GM21381 (cell line): ENCODE measurements at regions not wholly inside any gene's neighbourhood (a gene's known extent, or its start where the extent isn't known, plus 50 kb on each side); places are given as distances from the start of the nearest gene placed in this dataset.
"Not testable (repeated sequence)": the region's sequence is repeated elsewhere in the genome, so short reads cannot be mapped to it uniquely, and the experiment has no call there.

ENCODE experiments used
- ATAC-seq: cut with Tn5 transposase; IDR thresholded peaks from one replicate; pipeline ENCODE4 v1.9.1; 2021; ENCODE audit warnings: mild to moderate bottlenecking, moderate library complexity; ENCODE audit not compliant: unreplicated experiment

- ATAC-seq, result no peak
Observed at GRCh38 chr12:59407799-59408198, 188.0 kb upstream of the SLC16A7 start.

GRCh38 chr12:59405992-59406391, 189.8 kb upstream of the SLC16A7 start:
- ATAC-seq, result peak; percentile 89

- no peak for ATAC-seq
Observed at GRCh38 chr12:59404109-59404650, 191.6 kb upstream of the SLC16A7 start.

- ATAC-seq, result peak; percentile 44
Observed at GRCh38 chr12:59403259-59403932, 192.4 kb upstream of the SLC16A7 start.

- no peak for ATAC-seq
Observed at GRCh38 chr12:59401862-59402261, 194.0 kb upstream of the SLC16A7 start.

- no peak for ATAC-seq
Observed at GRCh38 chr12:59398164-59398563, 197.7 kb upstream of the SLC16A7 start.

- no peak for ATAC-seq
Observed at GRCh38 chr12:59396919-59397318, 198.9 kb upstream of the SLC16A7 start.

- no peak for ATAC-seq
Observed at GRCh38 chr12:59396519-59396918, 199.3 kb upstream of the SLC16A7 start.

- ATAC-seq, result not testable (repeated sequence)
Observed at GRCh38 chr12:59395310-59395709, 200.5 kb upstream of the SLC16A7 start.

GRCh38 chr12:59393506-59393905, 202.3 kb upstream of the SLC16A7 start:
- ATAC-seq, result no peak

- no peak for ATAC-seq
Observed at GRCh38 chr12:59389968-59390576, 205.8 kb upstream of the SLC16A7 start.

GRCh38 chr12:59388694-59389093, 207.1 kb upstream of the SLC16A7 start:
- ATAC-seq, result no peak

GRCh38 chr12:59388176-59388575, 207.7 kb upstream of the SLC16A7 start:
- no peak for ATAC-seq

GRCh38 chr12:59386236-59386635, 209.6 kb upstream of the SLC16A7 start:
- ATAC-seq, result no peak

GRCh38 chr12:59383079-59383822, 212.6 kb upstream of the SLC16A7 start:
- ATAC-seq, result no peak

GRCh38 chr12:59382282-59383078, 213.3 kb upstream of the SLC16A7 start:
- ATAC-seq, result no peak

- ATAC-seq, result no peak
Observed at GRCh38 chr12:59381106-59381505, 214.7 kb upstream of the SLC16A7 start.

GRCh38 chr12:59375633-59376032, 220.2 kb upstream of the SLC16A7 start:
- no peak for ATAC-seq

GRCh38 chr12:59374783-59375182, 221.0 kb upstream of the SLC16A7 start:
- no peak for ATAC-seq

GRCh38 chr12:59372956-59373355, 222.9 kb upstream of the SLC16A7 start:
- no peak for ATAC-seq

GRCh38 chr12:59370933-59371332, 224.9 kb upstream of the SLC16A7 start:
- no peak for ATAC-seq
